ENCODE measurements at regions not wholly inside any gene's neighbourhood (a gene's known extent, or its start where the extent isn't known, plus 50 kb on each side); places are given as distances from the start of the nearest gene placed in this dataset.

DNA sequence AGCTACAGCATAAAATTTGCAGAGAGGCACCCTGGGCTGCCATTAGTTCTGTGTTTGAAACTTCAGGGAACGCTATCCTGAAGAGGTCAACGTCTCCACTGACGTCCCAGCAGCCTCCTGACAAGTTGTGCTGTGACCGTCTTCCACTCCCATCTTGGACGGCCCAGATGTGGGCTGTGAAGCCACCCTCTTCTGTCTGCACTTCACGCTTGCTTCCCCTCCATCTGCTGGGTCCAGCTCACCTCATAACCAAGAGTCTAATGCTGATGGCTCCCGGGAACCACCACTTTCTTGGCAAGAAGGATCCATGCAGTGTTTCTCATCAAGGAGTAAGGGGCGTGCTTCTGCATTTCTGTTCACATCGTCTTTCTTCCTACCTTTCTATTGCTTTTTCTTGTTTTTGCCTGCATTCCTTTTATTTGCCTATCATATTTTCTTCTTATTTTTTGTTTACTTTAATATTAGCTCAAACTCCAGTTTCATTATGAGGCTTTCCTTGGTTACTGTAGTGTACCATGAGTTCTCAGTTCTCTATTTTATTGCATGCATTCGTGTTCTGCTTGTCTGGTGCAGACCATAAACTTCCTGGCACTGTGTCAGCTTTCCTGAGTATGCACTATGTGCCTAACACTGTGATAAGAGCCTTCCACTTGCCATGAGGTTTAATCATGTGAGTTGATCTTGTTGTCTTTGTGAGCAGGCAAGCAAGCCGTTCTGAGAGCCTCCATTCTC lies 631.8 kb upstream of the RAB6C start:
- Histone ChIP-seq H3K4me1 (ENCODE audit: insufficient read depth, low read length) (no peaks in the 10 kb centered on the region), H3K27ac (ENCODE audit: low read depth, low read length) (no peak overlapping the region), H3K9me3 (ENCODE audit: low read length) (no peaks in the 10 kb centered on the region), H3K4me3 (ENCODE audit: low read depth in 1 of 2, low read length in 2 of 2) (no peak overlapping the region), H3K27me3 (ENCODE audit: control insufficient read depth in 1 of 2, insufficient read depth in 2 of 2, low read length in 2 of 2) (no peaks in the 10 kb centered on the region), H3K36me3 (ENCODE audit: insufficient read depth, low read length) (no peaks in the 10 kb centered on the region), H3K9ac (ENCODE audit: low read length) (no peak overlapping the region)

- Histone ChIP-seq H3K27ac (ENCODE audit: low read depth, low read length) (no peak overlapping the region), H3K9ac (ENCODE audit: low read length) (no peak overlapping the region), H3K9me3 (ENCODE audit: low read length) (no peaks in the 10 kb centered on the region), H3K36me3 (ENCODE audit: insufficient read depth, low read length) (no peaks in the 10 kb centered on the region), H3K27me3 (ENCODE audit: control insufficient read depth in 1 of 2, insufficient read depth in 2 of 2, low read length in 2 of 2) (no peaks in the 10 kb centered on the region), H3K4me3 (ENCODE audit: low read depth in 1 of 2, low read length in 2 of 2) (no peak overlapping the region), H3K4me1 (ENCODE audit: insufficient read depth, low read length) (no peaks in the 10 kb centered on the region)
Measured at GRCh38 chr2:129354631-129355030, 624.8 kb upstream of the RAB6C start.

DNA sequence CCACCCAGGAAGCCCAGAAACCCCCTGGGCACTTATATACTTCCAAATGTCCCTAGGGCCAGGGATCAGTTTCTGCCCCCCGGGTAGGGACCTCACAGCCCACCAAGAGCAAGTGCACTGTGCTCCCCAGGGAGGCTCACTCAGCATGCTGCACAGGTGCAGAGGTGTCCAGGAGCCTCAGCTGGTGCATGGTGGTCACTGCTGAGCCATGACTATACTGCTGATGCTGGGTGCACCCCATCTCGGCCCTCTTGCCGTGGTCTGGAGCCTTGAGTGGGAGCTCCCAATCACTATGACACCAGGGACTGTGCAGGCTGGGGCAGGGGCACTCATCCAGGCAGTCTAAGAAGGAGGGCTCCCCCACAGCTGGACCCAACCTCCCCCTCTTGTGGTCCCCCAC lies 617.8 kb upstream of the RAB6C start:
- Histone ChIP-seq H3K27me3 (ENCODE audit: control insufficient read depth in 1 of 2, insufficient read depth in 2 of 2, low read length in 2 of 2) (no peaks in the 10 kb centered on the region), H3K9me3 (ENCODE audit: low read length) (no peaks in the 10 kb centered on the region), H3K4me3 (ENCODE audit: low read depth in 1 of 2, low read length in 2 of 2) (no peak overlapping the region), H3K36me3 (ENCODE audit: insufficient read depth, low read length) (no peaks in the 10 kb centered on the region), H3K27ac (ENCODE audit: low read depth, low read length) (no peak overlapping the region), H3K9ac (ENCODE audit: low read length) (no peak overlapping the region), H3K4me1 (ENCODE audit: insufficient read depth, low read length) (no peaks in the 10 kb centered on the region)

DNA sequence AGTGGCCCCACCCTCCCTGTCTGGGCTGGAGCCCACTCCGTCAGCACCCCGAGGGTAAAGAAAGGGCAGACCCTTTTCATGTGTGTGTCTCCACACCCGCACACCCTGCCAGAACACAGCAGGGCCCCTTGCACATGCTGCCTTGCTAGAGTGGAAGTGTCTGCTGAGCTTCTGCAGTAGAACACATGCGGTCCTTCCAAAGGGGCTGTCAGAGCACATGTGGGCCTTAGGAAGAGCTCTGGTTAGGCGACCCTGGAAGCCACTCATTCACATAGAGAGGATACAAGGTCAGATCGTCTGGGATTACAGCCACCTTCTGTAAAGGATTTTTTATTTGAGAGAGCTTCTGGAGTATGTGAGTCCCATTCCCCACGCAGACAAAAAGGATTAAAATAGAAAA lies 613.2 kb upstream of the RAB6C start:
- no peaks in the 10 kb centered on the region for H3K4me1 ChIP-seq (ENCODE audit: insufficient read depth, low read length)
- no peak overlapping the region for H3K27ac ChIP-seq (ENCODE audit: low read depth, low read length)
- no peaks in the 10 kb centered on the region for H3K27me3 ChIP-seq (ENCODE audit: control insufficient read depth in 1 of 2, insufficient read depth in 2 of 2, low read length in 2 of 2)
- H3K36me3 ChIP-seq (ENCODE audit: insufficient read depth, low read length) = no peaks in the 10 kb centered on the region
- H3K9ac ChIP-seq (ENCODE audit: low read length) = no peak overlapping the region
- H3K4me3 ChIP-seq (ENCODE audit: low read depth in 1 of 2, low read length in 2 of 2) = no peak overlapping the region
- no peaks in the 10 kb centered on the region for H3K9me3 ChIP-seq (ENCODE audit: low read length)

DNA sequence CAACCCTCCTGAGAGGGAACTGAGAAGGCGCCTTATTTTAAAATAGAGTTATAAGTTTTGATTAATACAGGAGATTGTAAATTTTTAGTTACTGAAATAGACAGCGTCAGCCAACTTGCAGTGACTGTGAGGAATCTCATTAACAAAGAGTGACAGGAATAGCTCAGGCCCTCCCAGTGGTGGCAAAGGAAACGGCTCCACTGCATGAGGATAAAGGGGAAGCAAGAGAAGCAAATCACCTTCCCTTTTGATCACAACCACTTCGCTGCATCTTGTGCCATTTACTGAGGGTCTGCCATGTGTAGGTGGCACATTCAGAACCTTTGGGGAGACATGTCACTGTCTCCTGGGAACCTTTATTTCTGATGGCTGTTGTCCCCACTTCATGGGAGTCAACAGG lies 612.4 kb upstream of the RAB6C start:
- Histone ChIP-seq H3K9me3 (ENCODE audit: low read length) (no peaks in the 10 kb centered on the region), H3K36me3 (ENCODE audit: insufficient read depth, low read length) (no peaks in the 10 kb centered on the region), H3K27me3 (ENCODE audit: control insufficient read depth in 1 of 2, insufficient read depth in 2 of 2, low read length in 2 of 2) (no peaks in the 10 kb centered on the region), H3K4me1 (ENCODE audit: insufficient read depth, low read length) (no peaks in the 10 kb centered on the region), H3K9ac (ENCODE audit: low read length) (no peak overlapping the region), H3K27ac (ENCODE audit: low read depth, low read length) (no peak overlapping the region), H3K4me3 (ENCODE audit: low read depth in 1 of 2, low read length in 2 of 2) (no peak overlapping the region)

DNA sequence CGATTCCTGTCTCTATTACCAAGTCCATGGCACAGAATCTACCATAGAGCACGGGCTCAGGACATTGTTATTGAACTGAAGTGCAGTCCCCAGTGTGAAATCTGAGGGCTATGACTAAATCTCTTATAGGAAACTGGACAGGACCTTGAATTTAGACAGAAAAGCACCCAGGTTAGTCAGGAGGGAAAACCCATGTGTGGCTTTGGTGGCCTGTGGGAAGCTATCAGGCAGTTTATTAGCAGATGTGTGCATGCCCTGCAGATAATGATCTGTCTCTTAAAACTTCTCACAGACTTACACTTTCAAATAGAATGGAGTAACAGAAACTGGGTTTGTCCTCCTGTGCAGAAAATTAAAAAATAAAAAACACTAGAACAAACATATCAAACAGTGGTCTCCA lies 610.0 kb upstream of the RAB6C start:
- Histone ChIP-seq H3K4me1 (ENCODE audit: insufficient read depth, low read length) (no peaks in the 10 kb centered on the region), H3K4me3 (ENCODE audit: low read depth in 1 of 2, low read length in 2 of 2) (no peak overlapping the region), H3K27ac (ENCODE audit: low read depth, low read length) (no peak overlapping the region)

DNA sequence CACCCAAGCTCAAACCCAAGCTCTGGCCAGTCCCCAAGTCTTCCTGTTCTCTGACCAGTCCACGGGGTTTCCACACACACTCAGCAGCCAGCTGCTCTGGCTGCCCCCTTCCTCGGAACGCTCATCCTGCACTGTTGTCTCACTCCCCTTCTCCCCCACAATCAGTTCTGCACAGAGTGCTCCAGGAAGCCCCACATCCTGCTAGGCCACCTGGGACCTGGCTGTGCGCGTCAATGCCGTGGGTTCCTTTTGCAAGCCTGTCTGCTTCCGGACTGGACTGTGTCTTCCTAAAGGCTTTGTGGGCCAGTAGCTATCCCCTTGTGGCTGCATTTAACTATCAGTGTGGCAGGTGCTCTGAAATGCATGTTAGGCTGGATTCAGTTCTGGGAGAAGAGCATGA lies 605.0 kb upstream of the RAB6C start:
- no peak overlapping the region for H3K9ac ChIP-seq (ENCODE audit: low read length)
- H3K27me3 ChIP-seq (ENCODE audit: control insufficient read depth in 1 of 2, insufficient read depth in 2 of 2, low read length in 2 of 2) = no peaks in the 10 kb centered on the region
- H3K4me3 ChIP-seq (ENCODE audit: low read depth in 1 of 2, low read length in 2 of 2) = no peak overlapping the region
- H3K9me3 ChIP-seq (ENCODE audit: low read length) = no peaks in the 10 kb centered on the region
- H3K4me1 ChIP-seq (ENCODE audit: insufficient read depth, low read length) = no peaks in the 10 kb centered on the region
- no peak overlapping the region for H3K27ac ChIP-seq (ENCODE audit: low read depth, low read length)
- no peaks in the 10 kb centered on the region for H3K36me3 ChIP-seq (ENCODE audit: insufficient read depth, low read length)

More for the DNA sequence above, 610.0 kb upstream of the RAB6C start:
- no peaks in the 10 kb centered on the region for H3K9me3 ChIP-seq (ENCODE audit: low read length)
- H3K27me3 ChIP-seq (ENCODE audit: control insufficient read depth in 1 of 2, insufficient read depth in 2 of 2, low read length in 2 of 2) = no peaks in the 10 kb centered on the region
- no peak overlapping the region for H3K9ac ChIP-seq (ENCODE audit: low read length)
- H3K36me3 ChIP-seq (ENCODE audit: insufficient read depth, low read length) = no peaks in the 10 kb centered on the region

- H3K27ac ChIP-seq (ENCODE audit: low read depth, low read length) = no peak overlapping the region
- no peaks in the 10 kb centered on the region for H3K9me3 ChIP-seq (ENCODE audit: low read length)
- no peaks in the 10 kb centered on the region for H3K36me3 ChIP-seq (ENCODE audit: insufficient read depth, low read length)
- no peaks in the 10 kb centered on the region for H3K4me1 ChIP-seq (ENCODE audit: insufficient read depth, low read length)
- H3K4me3 ChIP-seq (ENCODE audit: low read depth in 1 of 2, low read length in 2 of 2) = no peak overlapping the region
- H3K9ac ChIP-seq (ENCODE audit: low read length) = no peak overlapping the region
- no peaks in the 10 kb centered on the region for H3K27me3 ChIP-seq (ENCODE audit: control insufficient read depth in 1 of 2, insufficient read depth in 2 of 2, low read length in 2 of 2)
Measured at GRCh38 chr2:129375632-129376425, 603.6 kb upstream of the RAB6C start.

GRCh38 chr2:129376426-129377077 lies 602.9 kb upstream of the RAB6C start:
- H3K4me3 ChIP-seq (ENCODE audit: low read depth in 1 of 2, low read length in 2 of 2) = no peak overlapping the region
- H3K4me1 ChIP-seq (ENCODE audit: insufficient read depth, low read length) = no peaks in the 10 kb centered on the region
- no peaks in the 10 kb centered on the region for H3K27me3 ChIP-seq (ENCODE audit: control insufficient read depth in 1 of 2, insufficient read depth in 2 of 2, low read length in 2 of 2)
- no peaks in the 10 kb centered on the region for H3K9me3 ChIP-seq (ENCODE audit: low read length)
- no peak overlapping the region for H3K27ac ChIP-seq (ENCODE audit: low read depth, low read length)
- no peaks in the 10 kb centered on the region for H3K36me3 ChIP-seq (ENCODE audit: insufficient read depth, low read length)
- H3K9ac ChIP-seq (ENCODE audit: low read length) = no peak overlapping the region

GRCh38 chr2:129377078-129377469 lies 602.4 kb upstream of the RAB6C start:
- Histone ChIP-seq H3K27ac (ENCODE audit: low read depth, low read length) (no peak overlapping the region), H3K9ac (ENCODE audit: low read length) (no peak overlapping the region)

GRCh38 chr2:129378186-129378585 lies 601.3 kb upstream of the RAB6C start:
- Histone ChIP-seq H3K4me3 (ENCODE audit: low read depth in 1 of 2, low read length in 2 of 2) (no peak overlapping the region), H3K36me3 (ENCODE audit: insufficient read depth, low read length) (no peaks in the 10 kb centered on the region), H3K4me1 (ENCODE audit: insufficient read depth, low read length) (no peaks in the 10 kb centered on the region), H3K9me3 (ENCODE audit: low read length) (no peaks in the 10 kb centered on the region), H3K27ac (ENCODE audit: low read depth, low read length) (no peak overlapping the region), H3K9ac (ENCODE audit: low read length) (no peak overlapping the region), H3K27me3 (ENCODE audit: control insufficient read depth in 1 of 2, insufficient read depth in 2 of 2, low read length in 2 of 2) (no peaks in the 10 kb centered on the region)

More at GRCh38 chr2:129377078-129377469, 602.4 kb upstream of the RAB6C start:
- Histone ChIP-seq H3K36me3 (ENCODE audit: insufficient read depth, low read length) (no peaks in the 10 kb centered on the region), H3K4me1 (ENCODE audit: insufficient read depth, low read length) (no peaks in the 10 kb centered on the region), H3K4me3 (ENCODE audit: low read depth in 1 of 2, low read length in 2 of 2) (no peak overlapping the region), H3K27me3 (ENCODE audit: control insufficient read depth in 1 of 2, insufficient read depth in 2 of 2, low read length in 2 of 2) (no peaks in the 10 kb centered on the region), H3K9me3 (ENCODE audit: low read length) (no peaks in the 10 kb centered on the region)

Measured in muscle layer of colon (tissue), 2 donors.